ENCODE measurements at regions not wholly inside any gene's neighbourhood (a gene's known extent, or its start where the extent isn't known, plus 50 kb on each side); places are given as distances from the start of the nearest gene placed in this dataset.

DNA sequence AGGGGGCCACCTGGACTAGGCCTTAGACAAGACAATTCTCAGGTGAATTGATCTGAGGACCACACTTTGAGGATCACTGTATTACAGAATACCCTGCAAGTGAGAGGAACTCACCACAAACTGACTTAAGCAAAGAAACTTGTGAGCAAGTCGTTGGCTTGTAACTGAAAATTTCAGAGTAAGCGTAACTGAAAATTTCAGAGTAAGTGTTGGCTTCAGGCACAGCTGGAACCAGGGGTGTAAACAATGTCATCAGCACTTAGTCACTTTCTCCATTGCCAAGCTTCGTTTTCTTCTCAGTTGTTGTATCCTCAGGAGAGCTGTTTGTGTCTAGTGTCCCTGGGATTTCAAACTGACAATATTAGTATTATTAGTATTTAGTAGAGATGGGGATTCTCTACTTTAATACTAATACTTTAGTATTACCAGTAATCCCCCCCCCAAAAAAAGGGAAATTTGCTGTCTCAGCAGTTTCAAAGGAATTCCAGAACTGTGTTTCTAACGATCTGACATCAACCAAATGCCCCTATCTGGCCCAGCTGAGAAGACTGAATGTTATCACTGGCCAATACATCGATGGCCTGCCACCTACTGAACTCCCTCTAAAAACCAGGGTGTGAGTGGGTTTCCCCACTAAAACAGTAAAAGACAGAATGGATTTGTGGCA is 474.4 kb downstream of the NTRK3 start:
- no peak for TF ChIP-seq ZFX (IDR thresholded peaks at IDR 0.05; ENCODE audit: borderline replicate concordance)
- TF ChIP-seq CTCF (IDR thresholded peaks at IDR 0.05) = no peak
- no peak overlapping the region for H3K27ac ChIP-seq

- TF ChIP-seq CTCF (IDR thresholded peaks at IDR 0.05) (no peak), ZFX (IDR thresholded peaks at IDR 0.05; ENCODE audit: borderline replicate concordance) (no peak)
- no peak overlapping the region for H3K27ac ChIP-seq
Observed at GRCh38 chr15:87779746-87780145, 476.8 kb downstream of the NTRK3 start.

GRCh38 chr15:87778358-87778757 is 478.2 kb downstream of the NTRK3 start:
- TF ChIP-seq CTCF (IDR thresholded peaks at IDR 0.05) = no peak
- TF ChIP-seq ZFX (IDR thresholded peaks at IDR 0.05; ENCODE audit: borderline replicate concordance) = no peak
- no peak overlapping the region for H3K27ac ChIP-seq

DNA sequence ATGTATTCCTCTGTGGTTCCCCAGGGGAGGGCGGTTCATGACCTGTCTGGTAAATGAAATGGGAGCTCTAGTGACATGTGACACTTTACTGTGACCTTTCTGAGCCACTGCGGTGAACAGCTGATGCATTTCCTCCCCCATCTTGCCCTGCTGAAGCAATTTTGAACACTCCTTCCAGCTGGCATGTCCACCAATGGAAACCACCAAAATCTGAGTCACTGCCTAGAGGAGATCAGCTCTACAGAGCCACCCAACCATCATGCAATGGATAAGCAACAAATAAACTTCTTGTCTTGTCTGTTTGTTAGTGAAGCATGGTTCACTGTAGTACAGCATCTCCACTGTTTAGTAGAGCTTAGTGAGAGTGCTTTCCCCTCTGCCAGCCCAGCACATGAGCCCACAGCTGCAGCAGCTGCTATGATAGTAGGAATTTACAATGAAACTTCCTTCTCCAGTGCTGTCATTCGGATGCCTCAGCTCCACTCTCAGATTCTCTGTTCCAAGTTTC is 479.4 kb downstream of the NTRK3 start:
- TF ChIP-seq CTCF (IDR thresholded peaks at IDR 0.05) (no peak), ZFX (IDR thresholded peaks at IDR 0.05; ENCODE audit: borderline replicate concordance) (no peak)
- H3K27ac ChIP-seq = no peak overlapping the region

DNA sequence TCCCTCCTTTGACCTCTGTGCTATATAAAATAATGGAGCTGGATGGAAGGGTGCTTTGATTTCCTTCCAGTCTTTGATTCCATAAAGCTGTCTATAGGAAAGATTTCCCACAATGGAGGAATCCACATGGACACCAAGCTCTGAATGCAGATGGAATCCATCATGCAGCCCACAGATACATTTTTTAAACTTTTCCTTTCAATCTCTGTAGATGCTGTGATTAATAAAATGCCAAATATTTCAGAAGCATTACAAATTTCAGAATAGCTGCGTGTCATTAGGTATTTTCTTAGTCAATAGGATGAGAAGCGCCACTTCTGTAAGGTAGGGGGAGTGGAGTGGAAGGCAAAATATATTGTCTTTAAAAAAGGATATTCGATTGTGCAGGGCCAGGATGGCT is 489.0 kb downstream of the NTRK3 start:
- no peak overlapping the region for H3K27ac ChIP-seq
- no peak for TF ChIP-seq ZFX (IDR thresholded peaks at IDR 0.05; ENCODE audit: borderline replicate concordance)
- TF ChIP-seq CTCF (IDR thresholded peaks at IDR 0.05) = no peak

DNA sequence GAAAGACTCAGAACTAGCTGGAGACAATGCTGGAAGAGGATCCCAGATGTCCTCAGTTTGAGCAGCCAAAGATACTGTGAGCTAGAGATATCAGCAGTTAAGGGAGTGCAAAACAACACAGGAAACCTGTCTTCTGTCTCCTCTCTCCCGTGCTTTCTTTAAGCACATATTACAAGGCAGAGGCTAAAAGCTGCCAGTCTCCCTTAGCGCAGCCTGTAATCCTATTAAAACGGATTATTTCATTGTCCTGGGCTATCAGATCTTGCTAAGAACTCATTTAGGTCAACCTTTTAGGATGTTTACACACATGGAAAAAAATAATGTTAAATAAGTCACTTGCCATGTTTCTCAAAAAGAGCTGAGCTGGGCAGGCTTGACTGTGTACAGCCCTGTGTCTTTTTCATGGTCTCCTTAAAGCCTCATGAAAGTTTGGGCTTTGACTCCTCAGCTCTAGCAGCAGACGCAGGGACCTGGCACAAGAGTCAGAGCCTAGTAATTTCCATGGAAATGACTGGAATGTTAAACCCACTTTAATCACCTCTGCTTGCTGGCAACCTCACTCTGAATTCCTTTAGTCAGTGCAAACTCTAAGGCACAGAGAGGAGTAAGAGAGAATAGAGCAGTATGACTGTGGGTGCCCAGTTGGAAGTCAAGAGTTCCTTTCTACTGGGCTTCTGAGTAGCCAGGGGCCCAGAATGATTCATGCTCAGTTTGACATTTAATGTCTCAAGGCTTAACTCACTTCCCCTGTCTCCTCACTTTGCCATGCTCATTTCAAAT is 491.9 kb downstream of the NTRK3 start:
- no peak for TF ChIP-seq ZFX (IDR thresholded peaks at IDR 0.05; ENCODE audit: borderline replicate concordance)
- TF ChIP-seq CTCF (IDR thresholded peaks at IDR 0.05) = no peak
- no peak overlapping the region for H3K27ac ChIP-seq

DNA sequence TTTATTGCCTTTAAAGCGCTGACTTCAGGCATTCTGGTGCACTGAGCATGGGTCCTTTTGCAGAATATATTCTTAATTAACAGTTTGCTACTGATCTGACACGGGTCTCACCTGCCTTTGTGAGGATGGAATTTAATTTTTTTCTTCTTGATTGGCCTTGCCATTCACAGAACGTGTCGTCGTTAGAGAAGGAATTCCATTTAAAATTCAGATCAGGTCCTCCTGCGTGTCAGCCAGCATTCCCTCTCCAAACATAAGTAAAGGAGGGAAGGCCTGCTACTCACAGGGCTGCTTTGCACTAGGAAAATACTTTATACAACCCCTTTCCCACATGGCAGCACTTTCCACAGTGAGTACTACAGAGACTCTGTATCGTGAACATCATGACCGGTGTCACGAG is 492.7 kb downstream of the NTRK3 start:
- H3K27ac ChIP-seq = no peak overlapping the region

More for the DNA sequence above, 492.7 kb downstream of the NTRK3 start:
- TF ChIP-seq CTCF (IDR thresholded peaks at IDR 0.05) (no peak), ZFX (IDR thresholded peaks at IDR 0.05; ENCODE audit: borderline replicate concordance) (no peak)

Measured in 22Rv1 (cell line).